ENCODE measurements at regions not wholly inside any gene's neighbourhood (a gene's known extent, or its start where the extent isn't known, plus 50 kb on each side); places are given as distances from the start of the nearest gene placed in this dataset.

DNA sequence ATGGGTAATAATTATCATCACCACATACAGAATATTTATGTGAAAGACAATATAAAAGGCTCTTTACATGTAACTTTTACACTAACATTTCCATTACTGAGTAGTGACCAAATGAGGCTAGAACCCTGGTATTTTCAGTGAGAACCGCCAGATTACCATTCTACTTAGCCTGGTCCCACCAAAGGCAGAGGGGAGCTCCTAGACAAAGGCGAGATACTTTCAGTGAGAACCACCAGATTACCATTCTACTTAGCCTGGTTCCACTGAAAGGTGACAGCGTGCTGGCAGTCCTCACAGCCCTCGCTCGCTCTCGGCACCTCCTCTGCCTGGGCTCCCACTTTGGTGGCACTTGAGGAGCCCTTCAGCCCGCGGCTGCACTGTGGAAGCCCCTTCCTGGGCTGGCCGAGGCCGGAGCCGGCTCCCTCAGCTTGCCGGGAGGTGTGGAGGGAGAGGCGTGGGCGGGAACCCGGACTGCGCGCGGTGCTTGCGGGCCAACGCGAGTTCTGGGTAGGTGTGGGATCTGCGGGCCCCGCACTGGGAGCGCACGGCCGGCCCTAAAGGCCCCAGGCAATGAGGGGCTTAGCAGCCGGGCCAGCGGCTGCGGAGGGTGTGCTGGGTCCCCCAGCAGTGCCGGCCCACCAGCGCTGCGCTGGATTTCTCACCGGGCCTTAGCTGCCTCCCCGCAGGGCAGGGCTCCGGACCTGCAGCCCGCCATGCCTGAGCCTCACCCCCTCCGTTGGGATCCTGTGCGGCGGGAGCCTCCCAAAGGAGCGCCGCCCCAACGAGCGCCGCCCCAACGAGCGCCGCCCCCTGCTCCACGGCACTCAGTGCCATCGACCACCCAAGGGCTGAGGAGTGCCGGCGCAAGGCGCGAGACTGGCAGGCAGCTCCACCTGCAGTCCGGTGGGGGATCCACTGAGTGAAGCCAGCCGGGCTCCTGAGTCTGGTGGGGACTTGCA lies 1276.1 kb downstream of the PCDH7 start:
- TF ChIP-seq, protein P1, sequence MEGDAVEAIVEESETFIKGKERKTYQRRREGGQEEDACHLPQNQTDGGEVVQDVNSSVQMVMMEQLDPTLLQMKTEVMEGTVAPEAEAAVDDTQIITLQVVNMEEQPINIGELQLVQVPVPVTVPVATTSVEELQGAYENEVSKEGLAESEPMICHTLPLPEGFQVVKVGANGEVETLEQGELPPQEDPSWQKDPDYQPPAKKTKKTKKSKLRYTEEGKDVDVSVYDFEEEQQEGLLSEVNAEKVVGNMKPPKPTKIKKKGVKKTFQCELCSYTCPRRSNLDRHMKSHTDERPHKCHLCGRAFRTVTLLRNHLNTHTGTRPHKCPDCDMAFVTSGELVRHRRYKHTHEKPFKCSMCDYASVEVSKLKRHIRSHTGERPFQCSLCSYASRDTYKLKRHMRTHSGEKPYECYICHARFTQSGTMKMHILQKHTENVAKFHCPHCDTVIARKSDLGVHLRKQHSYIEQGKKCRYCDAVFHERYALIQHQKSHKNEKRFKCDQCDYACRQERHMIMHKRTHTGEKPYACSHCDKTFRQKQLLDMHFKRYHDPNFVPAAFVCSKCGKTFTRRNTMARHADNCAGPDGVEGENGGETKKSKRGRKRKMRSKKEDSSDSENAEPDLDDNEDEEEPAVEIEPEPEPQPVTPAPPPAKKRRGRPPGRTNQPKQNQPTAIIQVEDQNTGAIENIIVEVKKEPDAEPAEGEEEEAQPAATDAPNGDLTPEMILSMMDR (IDR thresholded peaks at IDR 0.05) = no peak
- TF ChIP-seq POLR2A (IDR thresholded peaks at IDR 0.05) = no peak

All from adrenal gland (tissue), 5 donors.